ENCODE measurements at regions not wholly inside any gene's neighbourhood (a gene's known extent, or its start where the extent isn't known, plus 50 kb on each side); places are given as distances from the start of the nearest gene placed in this dataset.
"Not testable (repeated sequence)": the region's sequence is repeated elsewhere in the genome, so short reads cannot be mapped to it uniquely, and the experiment has no call there.

DNA sequence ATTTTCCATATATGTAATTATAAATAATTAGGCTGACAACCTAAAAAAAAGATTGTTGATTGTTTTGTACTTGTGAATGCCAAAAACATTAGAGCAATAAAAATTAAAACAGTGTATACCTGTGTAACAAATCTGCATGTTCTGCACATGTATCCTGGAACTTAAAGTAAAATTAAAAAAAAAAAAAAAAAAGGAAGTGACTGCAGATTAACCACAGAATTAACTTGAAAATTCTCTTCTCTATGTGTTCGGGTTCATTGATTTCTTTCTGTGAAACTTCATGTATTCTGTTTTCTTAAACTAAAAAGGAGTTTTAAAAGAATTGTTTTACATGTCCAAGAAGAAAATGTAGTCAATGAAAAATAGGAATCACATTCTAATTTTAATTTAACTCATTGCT lies 95.7 kb downstream of the FASLG start:
- DNase-seq (ENCODE audit: low spot score), result no peak

DNA sequence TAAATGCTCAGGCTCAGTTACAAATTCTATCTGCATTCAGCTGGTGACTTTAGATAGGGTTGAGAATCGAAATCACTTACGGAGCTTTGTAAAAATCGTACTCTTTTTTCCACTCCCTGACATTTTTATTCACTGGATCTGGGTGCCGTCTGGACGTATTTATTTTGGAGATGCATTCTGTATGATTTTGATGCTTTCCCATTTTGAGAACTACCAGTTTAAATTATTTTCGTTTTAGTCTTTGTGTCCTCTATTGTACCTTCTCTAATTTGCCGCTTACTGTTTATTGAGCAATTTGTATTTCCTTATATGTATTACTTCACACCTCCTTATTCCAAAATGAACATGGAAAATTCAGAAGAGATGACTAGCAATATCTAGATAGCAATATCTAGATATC lies 96.2 kb downstream of the FASLG start:
- DNase-seq (ENCODE audit: low spot score), result no peak

DNA sequence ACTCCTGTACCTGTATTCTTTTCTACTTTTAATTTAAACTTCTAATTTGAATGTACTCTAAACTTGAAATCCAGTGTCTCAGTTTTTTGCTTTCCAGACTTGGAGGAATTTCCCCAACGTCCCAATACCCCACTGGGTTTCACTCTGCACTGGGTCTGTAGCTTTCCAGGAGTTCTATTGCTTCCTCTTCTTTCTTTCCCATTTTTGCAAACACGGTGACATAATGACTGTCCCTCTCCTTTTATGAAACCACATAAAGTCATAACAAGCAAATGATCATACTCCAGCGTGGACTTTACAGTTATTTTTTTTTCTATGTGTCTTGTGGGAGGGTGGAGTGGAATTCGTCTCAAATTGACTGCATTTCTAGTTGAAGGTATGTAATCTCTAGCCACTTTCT lies 97.1 kb downstream of the FASLG start:
- DNase-seq (ENCODE audit: low spot score), result no peak

GRCh38 chr1:172758259-172758658 lies 99.4 kb downstream of the FASLG start:
- no peak for DNase-seq (ENCODE audit: low spot score)

GRCh38 chr1:172760121-172760520 lies 101.2 kb downstream of the FASLG start:
- no peak for DNase-seq (ENCODE audit: low spot score)

- DNase-seq (ENCODE audit: low spot score), result no peak
These were observed 102.9 kb downstream of the FASLG start for GRCh38 chr1:172761581-172762486.

DNA sequence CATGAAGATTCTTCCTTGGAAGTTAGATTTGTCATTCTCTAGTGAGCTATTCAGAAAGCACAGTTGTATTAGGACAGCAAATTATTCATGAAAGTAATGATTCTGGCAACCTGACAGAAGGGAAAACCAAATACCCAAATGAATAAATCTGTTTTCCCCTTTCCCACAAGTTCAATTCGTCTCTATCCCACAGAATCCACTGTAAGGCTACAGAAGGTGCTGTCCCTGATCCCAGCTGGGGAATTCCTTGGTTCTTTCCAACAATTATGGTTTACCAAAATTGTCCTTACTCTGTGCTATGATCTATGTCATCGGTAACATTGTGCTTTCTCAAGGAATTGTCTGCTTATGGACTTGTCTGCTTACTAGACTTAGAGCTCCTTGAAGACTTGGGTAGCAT lies 104.2 kb downstream of the FASLG start:
- DNase-seq (ENCODE audit: low spot score), result no peak

- no peak for DNase-seq (ENCODE audit: low spot score)
These were observed 105.5 kb downstream of the FASLG start for GRCh38 chr1:172764378-172764777.

GRCh38 chr1:172766462-172766861 lies 107.6 kb downstream of the FASLG start:
- DNase-seq (ENCODE audit: low spot score), result no peak

DNA sequence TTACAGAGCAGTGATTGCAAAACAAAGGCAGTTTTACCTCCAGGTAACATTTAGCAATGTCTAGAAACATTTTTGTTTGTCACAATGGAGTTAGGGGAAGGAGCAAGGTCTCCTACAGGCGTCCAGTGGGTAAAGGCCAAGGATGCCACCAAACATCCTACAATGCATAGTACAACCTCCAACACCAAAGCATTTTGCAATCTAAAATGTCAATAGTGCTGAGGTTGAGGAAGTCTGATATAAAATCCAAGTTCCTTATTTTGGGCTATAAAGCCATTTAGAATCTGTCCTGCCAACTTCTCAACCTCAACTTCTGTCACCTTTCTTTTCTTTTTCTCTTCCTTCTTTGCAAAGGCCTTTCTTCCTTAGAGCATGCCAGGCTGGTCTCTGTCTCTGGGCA lies 111.2 kb downstream of the FASLG start:
- DNase-seq (ENCODE audit: low spot score), result no peak

GRCh38 chr1:172774561-172774960 lies 115.7 kb downstream of the FASLG start:
- no peak for DNase-seq (ENCODE audit: low spot score)

DNA sequence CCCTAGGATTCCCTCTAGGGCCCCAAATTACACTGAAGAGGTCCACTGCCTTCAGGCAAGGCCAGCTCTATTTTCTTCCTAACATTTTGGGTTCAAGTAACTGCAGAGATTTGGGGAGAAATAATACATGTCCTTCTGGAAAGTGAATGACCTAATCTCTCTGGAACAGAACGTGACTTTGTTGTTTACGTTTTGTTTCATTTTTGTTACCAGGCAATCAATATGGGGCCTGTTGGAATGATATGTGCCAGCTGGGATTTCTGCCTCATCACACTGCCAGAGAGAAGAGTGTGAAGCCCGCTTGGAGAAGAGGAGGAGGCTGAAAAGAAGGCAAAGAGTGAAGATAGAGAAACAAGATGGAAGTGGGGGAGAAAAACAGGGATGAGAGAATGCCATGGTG lies 116.7 kb downstream of the FASLG start:
- no peak for DNase-seq (ENCODE audit: low spot score)

DNA sequence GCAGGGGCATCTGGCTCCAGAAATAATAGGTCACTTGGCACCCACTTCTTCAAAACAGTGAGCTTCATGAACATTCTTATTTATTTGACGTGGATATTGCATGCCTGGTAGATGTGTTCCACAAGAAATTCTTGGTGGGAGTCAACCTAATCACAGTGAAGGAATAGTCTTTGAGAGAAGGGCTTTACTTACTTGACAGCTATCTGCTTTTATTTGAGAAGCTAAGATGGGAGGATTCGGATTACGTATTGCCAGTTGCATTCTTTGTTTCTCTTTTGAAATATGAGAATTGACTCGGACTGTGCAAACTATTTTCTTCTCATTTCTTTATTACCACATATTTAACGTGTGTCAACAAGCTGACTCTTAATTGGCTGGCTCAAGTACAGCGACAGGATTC lies 117.2 kb downstream of the FASLG start:
- no peak for DNase-seq (ENCODE audit: low spot score)

- DNase-seq (ENCODE audit: low spot score), result no peak
These were observed 118.9 kb downstream of the FASLG start for GRCh38 chr1:172777767-172778166.

GRCh38 chr1:172778456-172779455 lies 119.9 kb downstream of the FASLG start:
- DNase-seq (ENCODE audit: low spot score), result no peak

DNA sequence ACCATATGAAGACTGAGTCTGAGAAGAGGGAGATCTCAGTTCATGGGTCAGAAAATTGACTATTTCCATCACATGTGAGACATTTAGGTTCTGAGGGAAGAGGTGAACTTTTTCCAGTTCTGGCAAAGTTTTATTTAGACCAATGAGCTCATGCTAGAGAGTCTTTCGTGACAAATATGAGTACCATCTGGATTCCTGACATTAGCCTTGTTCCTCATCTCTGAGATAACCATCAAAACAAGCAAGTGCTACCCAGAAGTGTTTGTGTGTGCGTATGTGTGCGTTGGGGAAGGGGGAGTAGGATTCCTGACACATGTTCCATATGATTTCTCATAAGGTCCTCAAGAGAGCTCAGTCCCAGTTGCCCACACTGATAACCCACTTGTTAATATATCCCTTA lies 120.6 kb downstream of the FASLG start:
- DNase-seq (ENCODE audit: low spot score), result no peak

- no peak for DNase-seq (ENCODE audit: low spot score)
These were observed 122.7 kb downstream of the FASLG start for GRCh38 chr1:172781513-172782140.

DNA sequence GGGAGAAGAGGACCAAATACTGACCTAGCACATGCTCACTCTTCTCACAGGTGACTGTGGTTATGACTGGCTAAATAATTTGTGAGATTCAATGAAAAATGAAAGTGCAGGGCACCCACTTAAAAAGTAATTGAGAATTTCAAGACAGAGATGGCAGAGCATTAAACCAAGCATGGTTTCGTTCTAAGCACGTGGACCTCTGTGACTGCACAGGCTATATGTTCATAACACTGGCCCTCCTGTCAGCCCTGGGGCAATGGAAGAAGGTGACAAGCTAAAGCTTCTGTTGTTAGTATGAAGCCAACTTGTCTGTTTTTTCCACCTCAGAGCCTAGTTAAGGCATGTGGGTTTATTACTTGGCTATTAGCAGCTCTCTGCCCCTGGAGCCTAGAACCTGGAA lies 130.9 kb downstream of the FASLG start:
- DNase-seq (ENCODE audit: low spot score), result no peak

DNA sequence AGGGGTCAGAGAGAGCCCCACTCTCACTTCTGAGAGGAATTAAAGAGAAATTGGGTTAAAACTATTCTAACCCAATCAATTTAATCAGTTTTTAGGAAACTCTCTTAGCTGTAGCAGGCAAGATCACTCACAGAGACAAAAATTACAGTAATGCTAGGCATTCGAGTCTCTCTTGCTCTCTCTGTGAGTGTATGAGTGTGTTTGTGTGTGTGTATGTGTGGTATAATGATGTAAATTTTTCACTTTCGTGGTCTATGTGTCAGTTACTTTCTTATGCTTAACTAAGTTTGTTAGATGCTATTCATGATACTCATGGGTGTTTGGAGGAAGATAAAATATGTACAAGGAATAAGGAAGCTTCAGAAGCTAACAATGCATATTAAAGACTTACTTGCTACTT lies 131.3 kb downstream of the FASLG start:
- no peak for DNase-seq (ENCODE audit: low spot score)

- no peak for DNase-seq (ENCODE audit: low spot score)
These were observed 134.9 kb downstream of the FASLG start for GRCh38 chr1:172793823-172794222.

DNA sequence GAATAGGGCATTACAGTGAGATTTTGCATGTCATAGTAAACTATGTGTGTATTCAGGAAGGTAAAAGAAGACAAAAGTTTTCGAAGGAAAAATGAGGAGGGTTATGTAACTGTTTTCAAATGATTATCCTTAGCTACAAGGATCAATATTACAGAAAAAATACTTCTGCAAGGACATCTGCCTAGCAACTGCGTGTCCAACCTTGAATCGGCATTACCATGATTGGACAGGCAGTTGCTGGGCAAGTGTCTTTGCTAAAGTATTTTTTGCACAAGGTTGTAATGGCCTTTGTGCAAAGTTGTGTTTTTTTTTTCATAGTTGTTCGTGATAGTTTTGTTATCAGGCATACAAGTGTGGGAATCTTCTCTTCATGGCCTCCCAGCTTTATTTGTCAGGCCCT lies 136.8 kb downstream of the FASLG start:
- no peak for DNase-seq (ENCODE audit: low spot score)

DNA sequence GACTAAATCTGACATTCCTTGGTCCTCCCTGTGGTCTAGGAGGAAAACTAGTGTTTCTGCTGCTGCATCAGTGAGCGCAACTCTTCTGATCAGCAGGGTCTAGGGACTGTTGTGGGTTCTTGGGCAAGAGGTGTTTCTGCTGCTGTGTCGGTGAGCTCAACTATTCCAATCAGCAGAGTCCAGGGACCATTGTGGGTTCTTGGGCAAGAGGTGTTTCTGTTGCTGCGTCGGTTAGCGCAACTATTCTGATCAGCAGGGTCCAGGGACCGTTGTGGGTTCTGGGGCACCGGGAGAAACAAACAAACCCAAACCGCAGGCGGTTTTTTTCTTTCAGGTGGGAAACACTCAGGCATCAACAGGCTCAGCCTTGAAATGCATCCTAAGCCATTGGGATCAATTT lies 140.9 kb downstream of the FASLG start:
- not testable (repeated sequence) for DNase-seq (ENCODE audit: low spot score)

Measured in H4 (cell line).